ENCODE measurements at regions not wholly inside any gene's neighbourhood (a gene's known extent, or its start where the extent isn't known, plus 50 kb on each side); places are given as distances from the start of the nearest gene placed in this dataset.

DNA sequence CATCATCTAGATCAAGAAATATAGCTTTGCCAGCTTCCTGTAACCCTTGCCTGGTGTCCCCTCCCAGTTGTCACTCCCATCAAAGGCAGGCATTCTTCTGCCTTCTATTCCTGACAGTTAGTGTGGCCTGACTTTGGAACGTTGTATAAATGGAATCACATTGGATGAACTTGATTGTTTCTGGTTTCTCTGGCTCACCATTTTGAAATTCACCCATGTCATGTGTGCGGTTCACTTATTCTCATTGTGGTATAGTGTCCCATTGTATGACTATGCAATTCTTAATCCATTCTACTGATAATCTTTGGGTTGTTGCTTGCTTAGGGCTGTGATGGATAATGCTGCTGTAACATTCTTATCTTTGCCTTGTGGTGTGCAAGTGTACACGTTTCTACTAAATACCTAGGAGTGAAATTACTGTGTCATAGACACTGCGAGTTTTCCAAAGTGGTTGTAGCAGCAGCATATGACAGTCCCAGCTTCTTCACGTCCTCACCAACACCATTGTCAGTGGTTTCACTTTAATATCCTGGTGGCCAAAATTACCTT, 73.2 kb downstream of the VEGFA start (continued):
- no peak for TF ChIP-seq ZNF740 (CRISPR knock-in tag; IDR thresholded peaks at IDR 0.05)
- TF ChIP-seq ZNF740 (tag; IDR thresholded peaks at IDR 0.05), result no peak
- TF ChIP-seq ZNF778 (CRISPR knock-in tag; IDR thresholded peaks at IDR 0.05), result no peak
- TF ChIP-seq GMEB1 (CRISPR knock-in tag; IDR thresholded peaks at IDR 0.05), result no peak
- TF ChIP-seq ESRRB (CRISPR knock-in tag; IDR thresholded peaks at IDR 0.05; ENCODE audit: borderline replicate concordance), result no peak
- TF ChIP-seq YY1 (IDR thresholded peaks at IDR 0.05; ENCODE audit: borderline replicate concordance in 1 of 3, control insufficient read depth in 1 of 3, extremely low read depth in 1 of 3, insufficient read depth in 3 of 3, insufficient read length in 1 of 3, insufficient replicate concordance in 2 of 3, low read depth in 1 of 3, low read length in 2 of 3), result peak in 1 of 3 experiments; percentile 5
- TF ChIP-seq TAF7 (tag; IDR thresholded peaks at IDR 0.05), result no peak
- no peak for TF ChIP-seq ZNF274 (IDR thresholded peaks at IDR 0.05; ENCODE audit: borderline replicate concordance, low read depth, low read length)
- TF ChIP-seq TAF1 (IDR thresholded peaks at IDR 0.05; ENCODE audit: control insufficient read depth, extremely low read depth, insufficient read depth, low read length, severe bottlenecking), result no peak
- TF ChIP-seq ZNF75A (CRISPR knock-in tag; IDR thresholded peaks at IDR 0.05), result no peak
- TF ChIP-seq HNRNPK (IDR thresholded peaks at IDR 0.05; ENCODE audit: low read depth, low read length, poor library complexity, severe bottlenecking), result no peak
- TF ChIP-seq GATAD2A (IDR thresholded peaks at IDR 0.05), result peak; percentile 96
- peak in 1 of 2 experiments; percentile 74; a peak in 2 of 4 replicates for TF ChIP-seq TRIM24 (IDR thresholded peaks at IDR 0.05)
- TF ChIP-seq SNIP1 (IDR thresholded peaks at IDR 0.05; ENCODE audit: low read depth), result no peak
- no peak for TF ChIP-seq CREB5 (CRISPR knock-in tag; IDR thresholded peaks at IDR 0.05)
- TF ChIP-seq NFATC3 (IDR thresholded peaks at IDR 0.05), result no peak
- TF ChIP-seq DACH1 (IDR thresholded peaks at IDR 0.05; ENCODE audit: partially characterized antibody), result no peak
- peak in 1 of 2 experiments; percentile 76; a peak in 2 of 4 replicates for TF ChIP-seq ARNT (IDR thresholded peaks at IDR 0.05)
- no peak for TF ChIP-seq CHD1 (IDR thresholded peaks at IDR 0.05; ENCODE audit: low read length)
- TF ChIP-seq ZKSCAN1 (IDR thresholded peaks at IDR 0.05; ENCODE audit: low read depth, low read length), result no peak
- peak; percentile 49 for TF ChIP-seq GATA2 (CRISPR knock-in tag; IDR thresholded peaks at IDR 0.05)
- peak; percentile 14; the same call in 1 of the 2 replicates for TF ChIP-seq ZNF134 (CRISPR knock-in tag; conservative IDR thresholded peaks at IDR 0.05)
- TF ChIP-seq PHF21A (IDR thresholded peaks at IDR 0.05; ENCODE audit: borderline replicate concordance, low read depth), result no peak

Data from K562 (cell line).